GM12891 (cell line): ENCODE measurements at regions not wholly inside any gene's neighbourhood (a gene's known extent, or its start where the extent isn't known, plus 50 kb on each side); places are given as distances from the start of the nearest gene placed in this dataset.

Experiments
- POLR2A ChIP-seq: IDR thresholded peaks from 2 replicates; pipeline ENCODE4 v1.6.1; 2011; ENCODE audit warnings: low read depth, low read length, control low read depth
- POLR2AphosphoS5 ChIP-seq: IDR thresholded peaks from 2 replicates; pipeline ENCODE4 v1.6.1; 2011; ENCODE audit warnings: low read depth, low read length, control low read depth
- TAF1 ChIP-seq: IDR thresholded peaks from 2 replicates; pipeline ENCODE4 v1.6.1; 2011; ENCODE audit warnings: low read depth, low read length, control low read depth

DNA sequence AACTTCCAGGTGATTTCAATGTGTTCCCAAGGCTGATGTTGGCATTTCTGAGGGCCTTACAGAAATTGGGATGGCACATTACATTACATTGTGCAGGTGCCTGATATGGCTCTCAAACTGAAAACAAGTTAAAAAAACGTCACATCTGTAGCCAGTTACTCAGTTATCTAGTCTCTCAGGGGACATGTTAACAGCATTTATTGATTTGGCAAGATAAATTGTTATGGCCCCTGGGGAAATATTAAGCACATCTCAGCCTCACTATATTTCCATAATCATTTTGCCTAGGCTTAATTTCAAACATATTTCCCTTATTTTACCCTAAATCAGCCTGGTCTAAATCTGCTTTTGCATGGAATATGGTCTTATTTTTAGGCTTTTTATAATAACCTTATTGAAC is 290.0 kb downstream of the IL15 start:
- no peak for TF ChIP-seq POLR2A
- TF ChIP-seq POLR2AphosphoS5: no peak
- TF ChIP-seq TAF1: no peak
